ENCODE measurements at regions not wholly inside any gene's neighbourhood (a gene's known extent, or its start where the extent isn't known, plus 50 kb on each side); places are given as distances from the start of the nearest gene placed in this dataset.

DNA sequence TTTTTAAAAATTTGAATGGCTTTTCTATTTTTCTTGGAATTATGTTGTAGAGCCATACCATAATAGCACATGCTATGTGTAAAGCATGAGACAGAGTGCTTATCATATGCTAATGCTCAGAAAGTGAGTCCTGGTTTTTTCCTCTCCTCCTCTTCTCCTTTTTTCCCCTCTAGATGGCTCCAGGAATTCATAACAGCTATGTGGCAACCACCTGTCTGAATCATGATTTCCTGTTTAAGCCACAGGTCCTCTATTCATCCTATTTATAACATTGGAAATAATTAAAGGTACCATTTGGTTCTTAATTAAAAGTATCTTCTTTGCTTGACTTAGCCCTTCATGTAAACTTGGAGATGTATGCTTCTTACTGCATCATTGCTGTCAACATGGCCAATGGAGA, 260.0 kb upstream of the MAP3K7 start:
- no peak for DNase-seq (ENCODE audit: low spot score)
- ATAC-seq (ENCODE audit: low FRiP score), result no peak
- TF ChIP-seq, protein P1, sequence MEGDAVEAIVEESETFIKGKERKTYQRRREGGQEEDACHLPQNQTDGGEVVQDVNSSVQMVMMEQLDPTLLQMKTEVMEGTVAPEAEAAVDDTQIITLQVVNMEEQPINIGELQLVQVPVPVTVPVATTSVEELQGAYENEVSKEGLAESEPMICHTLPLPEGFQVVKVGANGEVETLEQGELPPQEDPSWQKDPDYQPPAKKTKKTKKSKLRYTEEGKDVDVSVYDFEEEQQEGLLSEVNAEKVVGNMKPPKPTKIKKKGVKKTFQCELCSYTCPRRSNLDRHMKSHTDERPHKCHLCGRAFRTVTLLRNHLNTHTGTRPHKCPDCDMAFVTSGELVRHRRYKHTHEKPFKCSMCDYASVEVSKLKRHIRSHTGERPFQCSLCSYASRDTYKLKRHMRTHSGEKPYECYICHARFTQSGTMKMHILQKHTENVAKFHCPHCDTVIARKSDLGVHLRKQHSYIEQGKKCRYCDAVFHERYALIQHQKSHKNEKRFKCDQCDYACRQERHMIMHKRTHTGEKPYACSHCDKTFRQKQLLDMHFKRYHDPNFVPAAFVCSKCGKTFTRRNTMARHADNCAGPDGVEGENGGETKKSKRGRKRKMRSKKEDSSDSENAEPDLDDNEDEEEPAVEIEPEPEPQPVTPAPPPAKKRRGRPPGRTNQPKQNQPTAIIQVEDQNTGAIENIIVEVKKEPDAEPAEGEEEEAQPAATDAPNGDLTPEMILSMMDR (IDR thresholded peaks at IDR 0.05), result no peak

DNA sequence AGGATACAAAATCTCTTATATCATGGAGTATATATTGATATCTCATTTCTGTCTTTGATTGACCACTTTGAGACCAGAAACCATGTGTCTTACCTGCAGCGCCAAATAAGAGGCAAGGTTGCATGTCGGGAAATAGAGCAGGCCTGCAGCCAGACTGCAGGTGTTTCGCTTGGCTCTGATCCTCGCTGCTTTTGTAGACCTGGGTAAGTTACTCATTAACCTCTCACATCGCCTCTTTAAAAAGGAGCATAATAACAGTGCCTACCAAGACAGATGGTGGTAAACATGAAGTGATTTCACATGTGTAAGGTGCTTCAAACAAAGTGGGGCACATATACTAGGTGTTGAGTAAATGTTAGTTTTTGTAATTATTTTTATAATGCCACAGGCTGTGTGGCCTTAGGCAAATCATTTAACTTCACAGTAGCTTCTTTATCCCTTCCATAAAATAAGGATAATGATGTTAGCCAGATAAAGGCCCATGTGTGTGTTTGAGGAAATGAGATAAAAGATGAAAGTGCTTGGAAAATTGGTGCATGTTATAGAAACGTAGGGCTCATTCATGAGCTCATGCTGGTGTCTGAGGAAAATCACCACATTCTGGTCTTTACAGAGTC, 248.8 kb upstream of the MAP3K7 start:
- TF ChIP-seq, protein P1 (IDR thresholded peaks at IDR 0.05), result no peak
- DNase-seq (ENCODE audit: low spot score) (no peak), ATAC-seq (ENCODE audit: low FRiP score) (no peak)

DNA sequence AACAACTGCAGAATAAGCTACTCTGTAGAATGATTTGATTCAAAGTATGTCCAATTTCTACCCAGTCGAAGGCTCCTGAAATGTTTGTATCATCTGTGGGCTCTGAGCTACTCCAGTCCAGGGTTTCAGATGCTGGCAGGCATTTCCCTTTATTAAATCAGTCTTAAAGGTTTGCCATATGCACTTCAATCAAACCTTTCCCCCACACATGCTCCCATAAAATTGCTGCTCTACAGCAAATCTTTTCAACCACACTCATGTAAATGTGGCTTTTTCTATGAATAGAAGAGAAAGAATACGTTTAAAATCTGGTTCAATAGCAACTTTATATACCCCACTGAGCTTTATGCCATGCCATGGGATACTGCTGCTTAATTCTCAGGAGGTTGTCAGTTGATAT, 242.4 kb upstream of the MAP3K7 start:
- TF ChIP-seq, protein P1 (IDR thresholded peaks at IDR 0.05), result no peak
- ATAC-seq (ENCODE audit: low FRiP score) (no peak), DNase-seq (ENCODE audit: low spot score) (no peak)

DNA sequence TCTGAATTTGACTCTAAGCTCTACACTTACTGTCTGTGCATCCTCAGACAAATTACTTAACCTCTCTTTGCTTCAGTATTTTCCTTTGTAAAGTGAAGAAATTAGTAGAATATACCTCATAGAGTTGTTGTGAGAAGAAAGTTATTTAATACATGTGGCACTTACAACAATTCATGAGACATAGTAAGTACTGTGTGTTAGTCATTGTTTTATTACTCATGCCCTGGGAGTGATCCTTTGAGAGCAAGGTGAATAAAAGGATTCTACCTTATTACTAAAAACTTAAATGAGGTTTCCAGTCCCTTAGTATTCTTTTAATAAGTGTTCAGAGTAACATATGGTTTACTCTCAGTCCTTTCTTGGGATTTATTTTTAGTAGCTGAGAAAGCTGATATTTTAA, 233.6 kb upstream of the MAP3K7 start:
- no peak for DNase-seq (ENCODE audit: low spot score)
- no peak for ATAC-seq (ENCODE audit: low FRiP score)
- TF ChIP-seq, protein P1 (IDR thresholded peaks at IDR 0.05), result no peak

DNA sequence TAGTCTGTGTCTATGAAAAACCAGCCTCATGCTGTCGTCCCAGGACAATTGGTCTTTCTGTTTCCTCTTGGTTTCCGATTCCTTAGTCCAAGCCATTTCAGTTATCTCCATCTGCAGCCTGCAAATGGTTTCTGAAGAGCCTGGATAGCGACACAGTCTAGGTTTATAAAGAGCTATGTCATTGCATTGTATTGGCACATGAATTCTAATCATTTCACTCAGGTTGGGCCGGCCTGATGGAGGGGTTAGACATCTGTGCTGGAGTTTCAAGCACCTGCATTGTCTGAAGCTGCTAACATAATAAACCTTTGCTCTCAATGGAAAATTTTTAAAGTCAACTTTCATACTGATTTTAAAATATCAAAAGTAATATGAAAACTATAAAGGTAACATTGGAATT, 232.6 kb upstream of the MAP3K7 start:
- TF ChIP-seq, protein P1 (IDR thresholded peaks at IDR 0.05), result no peak
- ATAC-seq (ENCODE audit: low FRiP score), result no peak

DNA sequence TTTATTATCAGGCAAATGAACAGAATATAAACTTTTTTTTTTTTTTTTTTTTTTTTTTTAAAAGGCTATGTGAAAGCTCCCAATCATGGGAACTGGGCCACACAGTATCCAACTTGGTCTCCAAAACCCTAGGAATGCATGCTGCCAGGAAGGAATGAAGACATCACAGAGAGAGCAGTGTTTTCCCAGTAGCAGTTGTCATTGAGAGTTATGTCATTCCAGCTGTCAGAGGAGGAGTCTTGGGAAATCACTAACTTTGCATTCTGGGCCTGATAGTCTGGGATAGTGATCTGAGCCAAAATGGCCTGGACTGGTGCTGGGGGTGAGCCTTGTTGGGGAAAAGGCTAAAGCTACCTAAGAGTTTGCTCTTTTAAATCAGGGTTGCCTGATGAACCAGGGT, 231.3 kb upstream of the MAP3K7 start:
- ATAC-seq (ENCODE audit: low FRiP score) (peak; percentile 32), DNase-seq (ENCODE audit: low spot score) (no peak)
- TF ChIP-seq, protein P1 (IDR thresholded peaks at IDR 0.05), result no peak

More for the DNA sequence above, 232.6 kb upstream of the MAP3K7 start:
- DNase-seq (ENCODE audit: low spot score), result no peak

DNA sequence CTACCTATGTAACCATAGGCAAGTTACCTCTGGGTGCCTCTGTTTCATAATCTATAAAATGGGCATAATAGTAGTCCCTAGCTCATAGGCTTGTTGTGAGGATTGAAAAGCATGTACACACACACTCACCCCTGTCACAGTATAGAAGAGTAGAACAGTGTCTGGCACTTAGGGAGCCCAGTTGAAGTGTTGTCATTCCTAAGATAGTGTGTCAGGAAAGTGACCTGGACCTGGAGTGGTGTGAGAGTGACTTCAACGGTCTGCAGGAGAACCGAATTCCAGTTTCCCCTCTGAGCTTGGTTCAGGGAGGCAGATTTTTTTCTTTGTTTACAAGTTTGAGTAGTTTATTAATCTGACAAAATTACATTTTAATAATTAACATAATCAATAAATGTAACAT, 229.9 kb upstream of the MAP3K7 start:
- ATAC-seq (ENCODE audit: low FRiP score) (no peak), DNase-seq (ENCODE audit: low spot score) (no peak)
- TF ChIP-seq, protein P1 (IDR thresholded peaks at IDR 0.05), result no peak
